IMR-90 (cell line): ENCODE measurements at regions not wholly inside any gene's neighbourhood (a gene's known extent, or its start where the extent isn't known, plus 50 kb on each side); places are given as distances from the start of the nearest gene placed in this dataset.

Experiments
- ATAC-seq: fragments of 200-7000 bp; cut with Tn5 transposase; 2 replicates; pipeline ENCODE4 v1.9.1; 2020; ENCODE audit warnings: low read depth, mild to moderate bottlenecking, moderate library complexity
- BruUV-seq: library from RNA; stranded (reverse); fragments of 400-500 nt; replicated peaks from 2 replicates; lab custom pipeline; 2021; lab: Mats Ljungman, UMichigan
- CTCF ChIA-PET: fragments of 300-600 bp; formaldehyde crosslinking; extraction: SDS; loops from one replicate; lab custom pipeline; 2021; ENCODE audit warnings: antibody characterized with exemption; lab: Yijun Ruan, JAX
- POLR2A ChIA-PET: fragments of 300-600 bp; sonication (Branson Sonifier 250); formaldehyde crosslinking; loops from one replicate; lab custom pipeline; 2022; ENCODE audit warnings: antibody characterized with exemption; ENCODE audit not compliant: unreplicated experiment; lab: Charles Lee
- DNase-seq: peaks from one replicate; pipeline ENCODE4 v3.0.0; 2013
- H2AFZ ChIP-seq: replicated peaks from 2 replicates; pipeline ENCODE3; 2013; ENCODE audit warnings: low read length, mild to moderate bottlenecking; ENCODE audit not compliant: poor library complexity
- H2AK5ac ChIP-seq: 2 replicates; pipeline ENCODE4 v1.6.1; 2013; ENCODE audit warnings: low read depth, low read length, inconsistent platforms
- H2AK9ac ChIP-seq: replicated peaks from 2 replicates; pipeline ENCODE3; 2013; ENCODE audit warnings: mild to moderate bottlenecking, low read depth, low read length, moderate library complexity; ENCODE audit not compliant: poor library complexity
- H2BK120ac ChIP-seq: 2 replicates; pipeline ENCODE4 v1.6.1; 2013; ENCODE audit warnings: low read depth, low read length, inconsistent platforms
- H2BK15ac ChIP-seq: 3 replicates; pipeline ENCODE4 v1.6.1; 2013; ENCODE audit warnings: low read depth, low read length, inconsistent platforms
- H2BK20ac ChIP-seq: 2 replicates; pipeline ENCODE4 v1.6.1; 2013; ENCODE audit warnings: low read depth, mild to moderate bottlenecking, inconsistent platforms, low read length, moderate library complexity
- H2BK5ac ChIP-seq: 2 replicates; pipeline ENCODE4 v1.6.1; 2013; ENCODE audit warnings: mild to moderate bottlenecking, low read depth, low read length, inconsistent platforms; ENCODE audit not compliant: poor library complexity, severe bottlenecking
- H3K14ac ChIP-seq: replicated peaks from 2 replicates; pipeline ENCODE4 v1.6.1; 2013; ENCODE audit warnings: low read depth, low read length, inconsistent platforms
- H3K18ac ChIP-seq: 2 replicates; pipeline ENCODE4 v1.6.1; 2013; ENCODE audit warnings: low read depth, low read length, control low read depth
- H3K23ac ChIP-seq: 2 replicates; pipeline ENCODE4 v1.6.1; 2013; ENCODE audit warnings: low read depth, low read length, inconsistent platforms
- H3K27ac ChIP-seq: 2 replicates; pipeline ENCODE4 v1.5.1; 2013; ENCODE audit warnings: mild to moderate bottlenecking, control low read depth, low read length; ENCODE audit not compliant: insufficient read depth
- H3K27me3 ChIP-seq: 2 replicates; pipeline ENCODE4 v1.6.1; 2013; ENCODE audit warnings: low read length; ENCODE audit not compliant: control insufficient read depth, insufficient read depth
- H3K36me3 ChIP-seq: 2 replicates; pipeline ENCODE4 v1.6.1; 2013; ENCODE audit warnings: low read length, mixed read lengths; ENCODE audit not compliant: control insufficient read depth, insufficient read depth
- H3K4ac ChIP-seq: 2 replicates; pipeline ENCODE4 v1.6.1; 2013; ENCODE audit warnings: low read depth, low read length, inconsistent platforms
- H3K4me1 ChIP-seq: 2 replicates; pipeline ENCODE4 v1.6.1; 2013; ENCODE audit warnings: low read length, mixed read lengths; ENCODE audit not compliant: control insufficient read depth, insufficient read depth
- H3K4me2 ChIP-seq: 2 replicates; pipeline ENCODE4 v1.6.1; 2013; ENCODE audit warnings: low read depth, mild to moderate bottlenecking, control low read depth, low read length, moderate library complexity
- H3K4me3 ChIP-seq: 2 replicates; pipeline ENCODE4 v1.5.1; 2013; ENCODE audit warnings: low read depth, mild to moderate bottlenecking, control low read depth, low read length, moderate library complexity; ENCODE audit not compliant: insufficient read depth
- H3K56ac ChIP-seq: 2 replicates; pipeline ENCODE4 v1.6.1; 2013; ENCODE audit warnings: low read length, inconsistent platforms; ENCODE audit not compliant: insufficient read depth; ENCODE audit errors: extremely low read depth
- H3K79me1 ChIP-seq, 2 experiments: 2 replicates each; pipeline ENCODE4 v1.6.1; 2013; ENCODE audit warnings: low read length in 2 of 2, inconsistent platforms in 1 of 2, low read depth in 1 of 2
- H3K9ac ChIP-seq: 2 replicates; pipeline ENCODE4 v1.6.1; 2013; ENCODE audit warnings: low read depth, low read length, control low read depth
- H3K9me1 ChIP-seq: 2 replicates; pipeline ENCODE4 v1.6.1; 2013; ENCODE audit warnings: low read length, inconsistent platforms; ENCODE audit not compliant: insufficient read depth
- H3K9me3 ChIP-seq: 2 replicates; pipeline ENCODE4 v1.6.1; 2013; ENCODE audit warnings: low read length; ENCODE audit not compliant: control insufficient read depth, insufficient read depth
- H4K20me1 ChIP-seq: 2 replicates; pipeline ENCODE4 v1.6.1; 2013; ENCODE audit warnings: low read length, inconsistent platforms; ENCODE audit not compliant: insufficient read depth
- H4K5ac ChIP-seq: 2 replicates; pipeline ENCODE4 v1.6.1; 2013; ENCODE audit warnings: mild to moderate bottlenecking, low read depth, low read length, control low read depth
- H4K8ac ChIP-seq, 2 experiments: 2 replicates each; pipeline ENCODE4 v1.6.1; 2013; ENCODE audit warnings: low read depth in 2 of 2, low read length in 2 of 2, control low read depth in 1 of 2, inconsistent platforms in 1 of 2
- H4K91ac ChIP-seq: 2 replicates; pipeline ENCODE4 v1.6.1; 2013; ENCODE audit warnings: low read depth, low read length, inconsistent platforms; ENCODE audit not compliant: insufficient read depth
- BHLHE40 ChIP-seq: fragments of 150-350 bp; IDR thresholded peaks from 2 replicates; pipeline ENCODE4 v1.6.1; 2016; ENCODE audit warnings: mild to moderate bottlenecking, low read depth, low read length
- CEBPB ChIP-seq: IDR thresholded peaks from 2 replicates; pipeline ENCODE4 v1.6.1; 2012; ENCODE audit warnings: low read depth, low read length, improper control_type of control experiment
- CHD1 ChIP-seq: IDR thresholded peaks from 2 replicates; pipeline ENCODE4 v1.6.1; 2012; ENCODE audit warnings: low read depth, low read length, improper control_type of control experiment
- FOS ChIP-seq: fragments of 150-350 bp; IDR thresholded peaks from 2 replicates; pipeline ENCODE4 v1.6.1; 2016; ENCODE audit warnings: low read depth, low read length
- MAFK ChIP-seq: IDR thresholded peaks from 2 replicates; pipeline ENCODE4 v1.6.1; 2012; ENCODE audit warnings: low read depth, low read length, improper control_type of control experiment
- MAZ ChIP-seq: IDR thresholded peaks from 2 replicates; pipeline ENCODE4 v1.6.1; 2012; ENCODE audit warnings: low read depth, mild to moderate bottlenecking, low read length, improper control_type of control experiment, moderate library complexity, borderline replicate concordance
- MXI1 ChIP-seq: IDR thresholded peaks from 2 replicates; pipeline ENCODE4 v1.6.1; 2012; ENCODE audit warnings: low read depth, mild to moderate bottlenecking, low read length, moderate library complexity, borderline replicate concordance
- NFE2L2 ChIP-seq: fragments of 150-350 bp; IDR thresholded peaks from 2 replicates; pipeline ENCODE4 v1.6.1; 2016; ENCODE audit warnings: low read depth, mild to moderate bottlenecking, low read length
- POLR2A ChIP-seq: IDR thresholded peaks from 2 replicates; pipeline ENCODE4 v1.6.1; 2012; ENCODE audit warnings: mild to moderate bottlenecking, low read depth, low read length
- RAD21 ChIP-seq: IDR thresholded peaks from 2 replicates; pipeline ENCODE4 v1.6.1; 2012; ENCODE audit warnings: low read length, improper control_type of control experiment
- RCOR1 ChIP-seq: IDR thresholded peaks from 2 replicates; pipeline ENCODE4 v1.6.1; 2012; ENCODE audit warnings: mild to moderate bottlenecking, low read length, improper control_type of control experiment; ENCODE audit not compliant: insufficient replicate concordance
- RFX5 ChIP-seq: IDR thresholded peaks from 2 replicates; pipeline ENCODE4 v1.8.0; 2012; ENCODE audit warnings: low read depth, mild to moderate bottlenecking, low read length, moderate library complexity
- SMC3 ChIP-seq: fragments of 150-350 bp; IDR thresholded peaks from 2 replicates; pipeline ENCODE4 v1.6.1; 2016; ENCODE audit warnings: low read depth, mild to moderate bottlenecking, antibody characterized with exemption, low read length, moderate library complexity
- WGBS, 2 experiments: methylation state at CpG; one replicate each; pipeline versions ENCODE4 v1.1.5 to v1.1.7; 2013; ENCODE audit warnings: missing lambda C conversion rate in 2 of 2; ENCODE audit not compliant: insufficient read length in 1 of 2; ENCODE audit errors: extremely low coverage in 2 of 2; 5-methylcytosine and 5-hydroxymethylcytosine counted together
- dilution Hi-C: fragments of 300-500 bp; cut with HindIII; formaldehyde crosslinking; loops from one replicate; pipeline ENCODE4 v1.14.3; 2018; ENCODE audit warnings: low sequenced_read_pairs; ENCODE audit not compliant: unreplicated experiment
- in situ Hi-C: fragments of 300-500 bp; cut with MboI; formaldehyde crosslinking; loops from 3 replicates; pipeline ENCODE4 v1.14.3; 2019; ENCODE audit warnings: low sequenced_read_pairs, inconsistent platforms, mixed read lengths
- intact Hi-C: fragments of 100-400 bp; cut with micrococcal nuclease; formaldehyde crosslinking; loops from 2 replicates; pipeline ENCODE4 v1.10.0; 2022
- TF ChIP-seq, protein P1 (sequence below): conservative IDR thresholded peaks from 2 replicates; pipeline ENCODE4 v1.5.1; 2012; ENCODE audit warnings: mild to moderate bottlenecking, low read depth, low read length, improper control_type of control experiment
- TF ChIP-seq, protein P2 (sequence below): fragments of 150-350 bp; IDR thresholded peaks from 2 replicates; pipeline ENCODE4 v1.6.1; 2017; ENCODE audit warnings: mild to moderate bottlenecking, antibody characterized with exemption, low read length, low read depth
- TF ChIP-seq, protein P3 (sequence below): fragments of 150-350 bp; IDR thresholded peaks from 2 replicates; pipeline ENCODE4 v1.6.1; 2016; ENCODE audit warnings: low read depth, mild to moderate bottlenecking, low read length, moderate library complexity, borderline replicate concordance

DNA sequence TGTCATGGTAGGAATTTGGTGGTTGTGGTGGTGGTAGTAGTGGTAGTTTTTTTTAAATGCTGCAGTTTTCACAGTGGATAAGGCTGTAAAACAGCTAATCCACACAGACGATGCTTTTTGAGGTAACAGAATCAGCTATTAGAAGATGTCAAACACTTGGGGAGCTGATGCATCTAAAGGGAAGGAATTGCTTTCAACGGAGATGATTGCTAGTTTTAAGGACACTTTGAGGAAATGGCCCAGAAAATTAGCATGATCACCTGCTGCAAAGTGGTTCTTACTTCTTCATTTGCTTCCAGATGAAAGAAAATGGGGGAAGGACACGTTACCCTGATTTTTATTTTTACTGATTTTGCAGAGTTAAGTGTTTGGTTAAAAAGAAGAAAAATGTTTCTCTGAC lies 178.2 kb upstream of the ATP10B start:
- peaks cover 7% of the 10 kb centered on the region; the same call in 1 of the 2 replicates for H3K9me3 ChIP-seq
- H3K36me3 ChIP-seq = no peaks in the 10 kb centered on the region
- intact Hi-C loops (no loop called here), dilution Hi-C loops (no loop called here), in situ Hi-C loops (no loop called here)
- H3K9ac ChIP-seq = no peak overlapping the region
- H2BK5ac ChIP-seq = no peak overlapping the region
- no peak overlapping the region for H2BK20ac ChIP-seq
- no peak overlapping the region for H3K4ac ChIP-seq
- H2BK120ac ChIP-seq = no peak overlapping the region
- no peak for DNase-seq
- H4K20me1 ChIP-seq = no peaks in the 10 kb centered on the region
- TF ChIP-seq RCOR1 (no peak), MAFK (no peak), BHLHE40 (no peak), RFX5 (no peak), NFE2L2 (no peak), SMC3 (no peak), CEBPB (no peak), FOS (no peak), RAD21 (no peak), CHD1 (no peak), POLR2A (no peak), MXI1 (no peak), MAZ (no peak)
- TF ChIP-seq, protein P1, sequence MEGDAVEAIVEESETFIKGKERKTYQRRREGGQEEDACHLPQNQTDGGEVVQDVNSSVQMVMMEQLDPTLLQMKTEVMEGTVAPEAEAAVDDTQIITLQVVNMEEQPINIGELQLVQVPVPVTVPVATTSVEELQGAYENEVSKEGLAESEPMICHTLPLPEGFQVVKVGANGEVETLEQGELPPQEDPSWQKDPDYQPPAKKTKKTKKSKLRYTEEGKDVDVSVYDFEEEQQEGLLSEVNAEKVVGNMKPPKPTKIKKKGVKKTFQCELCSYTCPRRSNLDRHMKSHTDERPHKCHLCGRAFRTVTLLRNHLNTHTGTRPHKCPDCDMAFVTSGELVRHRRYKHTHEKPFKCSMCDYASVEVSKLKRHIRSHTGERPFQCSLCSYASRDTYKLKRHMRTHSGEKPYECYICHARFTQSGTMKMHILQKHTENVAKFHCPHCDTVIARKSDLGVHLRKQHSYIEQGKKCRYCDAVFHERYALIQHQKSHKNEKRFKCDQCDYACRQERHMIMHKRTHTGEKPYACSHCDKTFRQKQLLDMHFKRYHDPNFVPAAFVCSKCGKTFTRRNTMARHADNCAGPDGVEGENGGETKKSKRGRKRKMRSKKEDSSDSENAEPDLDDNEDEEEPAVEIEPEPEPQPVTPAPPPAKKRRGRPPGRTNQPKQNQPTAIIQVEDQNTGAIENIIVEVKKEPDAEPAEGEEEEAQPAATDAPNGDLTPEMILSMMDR = no peak
- TF ChIP-seq, protein P2, sequence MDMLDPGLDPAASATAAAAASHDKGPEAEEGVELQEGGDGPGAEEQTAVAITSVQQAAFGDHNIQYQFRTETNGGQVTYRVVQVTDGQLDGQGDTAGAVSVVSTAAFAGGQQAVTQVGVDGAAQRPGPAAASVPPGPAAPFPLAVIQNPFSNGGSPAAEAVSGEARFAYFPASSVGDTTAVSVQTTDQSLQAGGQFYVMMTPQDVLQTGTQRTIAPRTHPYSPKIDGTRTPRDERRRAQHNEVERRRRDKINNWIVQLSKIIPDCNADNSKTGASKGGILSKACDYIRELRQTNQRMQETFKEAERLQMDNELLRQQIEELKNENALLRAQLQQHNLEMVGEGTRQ = no peak
- TF ChIP-seq, protein P3, sequence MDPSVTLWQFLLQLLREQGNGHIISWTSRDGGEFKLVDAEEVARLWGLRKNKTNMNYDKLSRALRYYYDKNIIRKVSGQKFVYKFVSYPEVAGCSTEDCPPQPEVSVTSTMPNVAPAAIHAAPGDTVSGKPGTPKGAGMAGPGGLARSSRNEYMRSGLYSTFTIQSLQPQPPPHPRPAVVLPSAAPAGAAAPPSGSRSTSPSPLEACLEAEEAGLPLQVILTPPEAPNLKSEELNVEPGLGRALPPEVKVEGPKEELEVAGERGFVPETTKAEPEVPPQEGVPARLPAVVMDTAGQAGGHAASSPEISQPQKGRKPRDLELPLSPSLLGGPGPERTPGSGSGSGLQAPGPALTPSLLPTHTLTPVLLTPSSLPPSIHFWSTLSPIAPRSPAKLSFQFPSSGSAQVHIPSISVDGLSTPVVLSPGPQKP = no peak
- H3K79me1 ChIP-seq = no peaks in the 10 kb centered on the region
- H3K18ac ChIP-seq = no peak overlapping the region
- H3K4me1 ChIP-seq = no peaks in the 10 kb centered on the region
- no peak overlapping the region for H2BK15ac ChIP-seq
- POLR2A ChIA-PET = no interaction called here
- BruUV-seq = no TSS peak
- no peak overlapping the region for H3K14ac ChIP-seq
- no peak overlapping the region for H4K91ac ChIP-seq
- CTCF ChIA-PET = no interaction called here
- H2AK9ac ChIP-seq = no peak overlapping the region
- no peak overlapping the region for H2AFZ ChIP-seq
- no peaks in the 10 kb centered on the region for H3K27me3 ChIP-seq
- H3K9me1 ChIP-seq = no peaks in the 10 kb centered on the region
- H2AK5ac ChIP-seq = no peak overlapping the region
- no peak overlapping the region for H3K27ac ChIP-seq
- no peak overlapping the region for H3K4me3 ChIP-seq
- ATAC-seq = no peak
- no peak overlapping the region for H3K56ac ChIP-seq
- no CpG with 5 or more reads among the region's 3 CpGs for WGBS, 2 experiments
- H3K23ac ChIP-seq = no peak overlapping the region
- no peak overlapping the region for H3K4me2 ChIP-seq
- no peak overlapping the region for H4K5ac ChIP-seq
- no peak overlapping the region for H4K8ac ChIP-seq
